Activated B cell treated with CpG ODN at 0.5 μM for 24 hours (primary cell): ENCODE measurements at regions not wholly inside any gene's neighbourhood (a gene's known extent, or its start where the extent isn't known, plus 50 kb on each side); places are given as distances from the start of the nearest gene placed in this dataset.
A peak's percentile ranks its signal among the peaks of the same experiment; 100 is the strongest.

Source experiments
- ATAC-seq: fragments of 200-7000 bp; cut with Tn5 transposase; one replicate; pipeline ENCODE4 v1.10.0; 2021; ENCODE audit warnings: low read depth, mild to moderate bottlenecking, moderate library complexity
- CTCF ChIA-PET: fragments of 350-600 bp; sonication (Branson Sonifier 250); formaldehyde crosslinking; loops from one replicate; lab custom pipeline; 2021; ENCODE audit warnings: antibody characterized with exemption; lab: Charles Lee
- POLR2A ChIA-PET: fragments of 350-600 bp; sonication (Branson Sonifier 250); formaldehyde crosslinking; loops from one replicate; lab custom pipeline; 2021; ENCODE audit warnings: antibody characterized with exemption; lab: Charles Lee
- DNase-seq: peaks from one replicate; pipeline ENCODE4 v3.0.0; 2022
- H3K27ac Mint-ChIP-seq: one replicate; pipeline ENCODE4 v1.8.0; 2020; ENCODE audit warnings: mixed read lengths
- H3K27me3 Mint-ChIP-seq: one replicate; pipeline ENCODE4 v1.8.0; 2021; ENCODE audit warnings: mixed read lengths
- H3K36me3 Mint-ChIP-seq: one replicate; pipeline ENCODE4 v1.8.0; 2021; ENCODE audit warnings: low read depth, mixed read lengths
- H3K4me1 Mint-ChIP-seq: one replicate; pipeline ENCODE4 v1.8.0; 2021; ENCODE audit warnings: mixed read lengths
- H3K4me3 Mint-ChIP-seq: one replicate; pipeline ENCODE4 v1.8.0; 2020; ENCODE audit warnings: mild to moderate bottlenecking, mixed read lengths
- H3K9me3 Mint-ChIP-seq: one replicate; pipeline ENCODE4 v1.8.0; 2020; ENCODE audit warnings: mixed read lengths
- CTCF ChIP-seq: fragments of 200-600 bp; IDR thresholded peaks from one replicate; pipeline ENCODE4 v1.8.0; 2022; ENCODE audit warnings: antibody characterized with exemption, mild to moderate bottlenecking
- intact Hi-C: fragments of 100-400 bp; cut with micrococcal nuclease; formaldehyde crosslinking; loops from one replicate; pipeline ENCODE4 v1.15.1; 2024

- no peak for TF ChIP-seq CTCF
- intact Hi-C loops = no loop called here
- no peak for ATAC-seq
- Mint-ChIP-seq H3K36me3 (no peaks in the 10 kb centered on the region), H3K4me1 (peaks cover 6% of the 10 kb centered on the region), H3K4me3 (no peak overlapping the region), H3K27me3 (no peaks in the 10 kb centered on the region), H3K9me3 (no peaks in the 10 kb centered on the region), H3K27ac (no peak overlapping the region)
- ChIA-PET CTCF (no interaction called here), POLR2A (no interaction called here)
- DNase-seq = no peak
These were observed 238.5 kb upstream of the STARD13 start for GRCh38 chr13:33524086-33524485.

DNA sequence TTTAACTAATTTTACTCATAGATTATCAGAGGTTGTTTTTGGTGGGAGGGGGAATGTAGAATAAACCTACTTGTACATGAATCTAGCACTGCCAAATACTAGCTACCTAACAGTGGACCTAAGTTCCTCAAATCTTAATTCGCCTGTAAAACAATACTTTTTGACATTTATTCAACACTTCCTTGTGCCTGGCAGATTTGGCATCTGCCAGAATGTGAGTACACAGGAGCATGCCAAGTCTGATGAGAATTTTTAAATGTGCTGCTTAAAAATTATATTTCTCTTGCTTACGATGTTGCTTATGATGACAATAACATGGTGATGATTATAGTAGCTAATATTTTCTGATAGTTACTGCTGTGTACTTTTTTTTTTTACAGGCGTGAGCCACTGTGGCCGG lies 240.2 kb upstream of the STARD13 start:
- POLR2A ChIA-PET = no interaction called here
- no peak for ATAC-seq
- no peaks in the 10 kb centered on the region for H3K36me3 Mint-ChIP-seq
- DNase-seq = no peak
- CTCF ChIA-PET = interaction anchor here (0.8 kb wide), 1 partner anchor 17 kb away, joined by 4 read pairs; no protein-coding TSS in a partner anchor
- peaks cover 3% of the 10 kb centered on the region for H3K9me3 Mint-ChIP-seq
- no peak overlapping the region for H3K27ac Mint-ChIP-seq
- H3K27me3 Mint-ChIP-seq = no peaks in the 10 kb centered on the region
- intact Hi-C loops = no loop called here
- H3K4me3 Mint-ChIP-seq = no peak overlapping the region
- no peak for TF ChIP-seq CTCF
- H3K4me1 Mint-ChIP-seq = peaks cover 6% of the 10 kb centered on the region

GRCh38 chr13:33526718-33527117 lies 241.2 kb upstream of the STARD13 start:
- TF ChIP-seq CTCF = no peak
- Mint-ChIP-seq H3K9me3 (peaks cover 3% of the 10 kb centered on the region), H3K36me3 (no peaks in the 10 kb centered on the region), H3K4me3 (no peak overlapping the region), H3K27ac (peak overlapping the region; percentile 47), H3K4me1 (peaks cover 6% of the 10 kb centered on the region), H3K27me3 (no peaks in the 10 kb centered on the region)
- CTCF ChIA-PET = no interaction called here
- DNase-seq = no peak
- no peak for ATAC-seq
- POLR2A ChIA-PET = no interaction called here
- intact Hi-C loops = no loop called here

DNA sequence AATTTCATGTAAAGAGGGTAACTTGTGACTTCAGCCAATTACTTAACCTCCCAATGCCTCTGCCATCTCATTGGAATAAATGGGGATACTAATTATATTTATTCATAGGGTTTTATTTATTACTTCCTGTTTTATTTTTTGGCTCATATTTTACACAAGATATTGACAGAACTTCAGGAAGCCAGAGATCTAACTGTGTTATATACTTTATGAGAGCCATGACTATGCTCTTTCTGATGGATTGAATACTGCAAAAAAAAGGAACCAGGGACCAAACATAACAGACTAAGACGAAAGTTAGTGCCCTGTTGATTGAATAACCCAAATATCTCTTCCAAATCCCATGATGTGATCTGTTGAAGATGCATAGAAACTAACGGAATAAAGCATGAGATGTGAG lies 243.3 kb upstream of the STARD13 start:
- intact Hi-C loops = no loop called here
- H3K27me3 Mint-ChIP-seq = no peaks in the 10 kb centered on the region

DNA sequence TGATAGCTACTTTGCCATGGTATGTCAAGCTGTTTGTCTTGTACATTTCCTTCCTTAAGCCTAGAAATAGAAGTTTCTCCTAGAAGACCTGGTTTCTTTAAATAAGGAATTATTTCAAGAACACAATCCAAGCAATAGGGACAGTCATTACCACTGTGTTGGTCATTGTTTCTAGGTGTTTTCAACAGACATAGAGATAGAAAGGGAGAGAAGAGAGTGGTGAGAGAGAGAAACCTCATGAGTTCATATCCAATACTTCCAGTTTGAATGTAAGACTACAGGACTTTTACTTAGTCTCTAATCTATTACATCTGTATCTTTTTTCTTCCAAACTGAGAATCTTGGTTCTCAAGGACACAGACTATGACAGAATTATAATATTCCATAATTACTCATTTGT lies 245.9 kb upstream of the STARD13 start:
- Mint-ChIP-seq H3K9me3 (peaks cover 3% of the 10 kb centered on the region), H3K27me3 (no peaks in the 10 kb centered on the region), H3K27ac (no peak overlapping the region), H3K4me3 (no peak overlapping the region), H3K4me1 (peaks cover 12% of the 10 kb centered on the region), H3K36me3 (no peaks in the 10 kb centered on the region)
- intact Hi-C loops = no loop called here
- no peak for TF ChIP-seq CTCF
- DNase-seq = no peak
- no peak for ATAC-seq
- ChIA-PET CTCF (no interaction called here), POLR2A (no interaction called here)

More for the DNA sequence above, 243.3 kb upstream of the STARD13 start:
- peaks cover 3% of the 10 kb centered on the region for H3K9me3 Mint-ChIP-seq
- no peak overlapping the region for H3K4me3 Mint-ChIP-seq
- DNase-seq (no peak), ATAC-seq (no peak)
- no peak for TF ChIP-seq CTCF
- H3K36me3 Mint-ChIP-seq = no peaks in the 10 kb centered on the region
- no peak overlapping the region for H3K27ac Mint-ChIP-seq
- POLR2A ChIA-PET = no interaction called here
- H3K4me1 Mint-ChIP-seq = peaks cover 6% of the 10 kb centered on the region
- CTCF ChIA-PET = no interaction called here
